ENCODE measurements at regions not wholly inside any gene's neighbourhood (a gene's known extent, or its start where the extent isn't known, plus 50 kb on each side); places are given as distances from the start of the nearest gene placed in this dataset.

DNA sequence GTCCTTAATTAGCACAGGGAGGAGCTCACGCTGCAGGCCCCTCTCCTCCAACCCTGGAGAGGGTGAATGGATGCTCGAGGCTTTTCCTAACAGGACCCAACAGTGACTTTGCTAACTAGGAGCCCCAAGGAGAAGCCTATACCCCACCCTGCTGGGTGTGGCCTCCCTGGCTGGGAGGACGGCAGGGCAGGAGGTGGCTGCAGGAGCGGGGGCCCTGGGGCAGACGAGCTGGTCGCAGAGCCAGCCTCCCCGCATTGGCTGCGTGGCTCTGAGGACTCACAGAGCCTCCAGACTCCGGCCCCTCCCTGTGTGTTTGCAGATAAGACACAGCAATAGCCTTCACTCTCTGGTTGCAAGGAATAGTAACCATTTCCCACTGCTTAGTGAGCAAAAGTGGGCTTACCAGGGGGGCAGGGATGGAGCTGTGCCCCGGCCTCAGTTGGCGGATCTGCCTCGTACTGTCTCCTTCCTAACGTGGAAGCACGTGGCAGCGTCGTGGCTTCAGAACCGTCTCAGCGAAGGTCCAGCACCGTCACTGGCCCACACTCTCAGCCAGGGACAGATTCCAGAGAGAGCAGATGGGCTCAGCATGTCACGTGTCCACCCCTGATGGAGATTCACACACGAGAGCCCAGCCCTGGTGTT lies 1087.5 kb downstream of the BRD1 start:
- TF ChIP-seq, protein P1, sequence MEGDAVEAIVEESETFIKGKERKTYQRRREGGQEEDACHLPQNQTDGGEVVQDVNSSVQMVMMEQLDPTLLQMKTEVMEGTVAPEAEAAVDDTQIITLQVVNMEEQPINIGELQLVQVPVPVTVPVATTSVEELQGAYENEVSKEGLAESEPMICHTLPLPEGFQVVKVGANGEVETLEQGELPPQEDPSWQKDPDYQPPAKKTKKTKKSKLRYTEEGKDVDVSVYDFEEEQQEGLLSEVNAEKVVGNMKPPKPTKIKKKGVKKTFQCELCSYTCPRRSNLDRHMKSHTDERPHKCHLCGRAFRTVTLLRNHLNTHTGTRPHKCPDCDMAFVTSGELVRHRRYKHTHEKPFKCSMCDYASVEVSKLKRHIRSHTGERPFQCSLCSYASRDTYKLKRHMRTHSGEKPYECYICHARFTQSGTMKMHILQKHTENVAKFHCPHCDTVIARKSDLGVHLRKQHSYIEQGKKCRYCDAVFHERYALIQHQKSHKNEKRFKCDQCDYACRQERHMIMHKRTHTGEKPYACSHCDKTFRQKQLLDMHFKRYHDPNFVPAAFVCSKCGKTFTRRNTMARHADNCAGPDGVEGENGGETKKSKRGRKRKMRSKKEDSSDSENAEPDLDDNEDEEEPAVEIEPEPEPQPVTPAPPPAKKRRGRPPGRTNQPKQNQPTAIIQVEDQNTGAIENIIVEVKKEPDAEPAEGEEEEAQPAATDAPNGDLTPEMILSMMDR (IDR thresholded peaks at IDR 0.05), result no peak
- no peak for TF ChIP-seq POLR2A (IDR thresholded peaks at IDR 0.05)
- no peak for TF ChIP-seq EP300 (IDR thresholded peaks at IDR 0.05)
